Activated CD4-positive, alpha-beta T cell treated with anti-CD3 and anti-CD28 coated beads for 24 hours (primary cell): ENCODE measurements at regions not wholly inside any gene's neighbourhood (a gene's known extent, or its start where the extent isn't known, plus 50 kb on each side); places are given as distances from the start of the nearest gene placed in this dataset.
"Not testable (repeated sequence)": the region's sequence is repeated elsewhere in the genome, so short reads cannot be mapped to it uniquely, and the experiment has no call there.

Experiments used
- DNase-seq, 2 donors: peaks; one replicate each; pipeline ENCODE4 v3.0.0-alpha.2; 2020; ENCODE audit warnings: low read depth in 2 of 2

- no peak for DNase-seq
Observed at GRCh38 chr2:128414946-128415778, 96.5 kb upstream of the HS6ST1 start.

DNA sequence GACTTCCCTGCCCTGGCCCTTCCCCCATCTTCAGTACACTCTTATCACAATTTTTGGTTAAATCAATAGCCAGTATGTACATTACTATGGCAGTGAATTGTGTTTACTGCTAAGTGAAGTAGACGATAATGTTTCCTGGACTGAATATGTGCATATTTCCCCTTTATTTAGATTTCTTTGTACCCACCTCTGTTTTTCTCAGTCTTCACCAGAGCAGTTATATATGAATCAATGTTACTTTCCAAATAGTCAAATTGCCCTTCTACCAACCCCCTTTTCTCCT lies 97.1 kb upstream of the HS6ST1 start:
- no peak for DNase-seq

- DNase-seq: no peak
Observed at GRCh38 chr2:128416109-128416785, 97.6 kb upstream of the HS6ST1 start.

GRCh38 chr2:128416806-128417205 lies 98.1 kb upstream of the HS6ST1 start:
- DNase-seq: no peak

DNA sequence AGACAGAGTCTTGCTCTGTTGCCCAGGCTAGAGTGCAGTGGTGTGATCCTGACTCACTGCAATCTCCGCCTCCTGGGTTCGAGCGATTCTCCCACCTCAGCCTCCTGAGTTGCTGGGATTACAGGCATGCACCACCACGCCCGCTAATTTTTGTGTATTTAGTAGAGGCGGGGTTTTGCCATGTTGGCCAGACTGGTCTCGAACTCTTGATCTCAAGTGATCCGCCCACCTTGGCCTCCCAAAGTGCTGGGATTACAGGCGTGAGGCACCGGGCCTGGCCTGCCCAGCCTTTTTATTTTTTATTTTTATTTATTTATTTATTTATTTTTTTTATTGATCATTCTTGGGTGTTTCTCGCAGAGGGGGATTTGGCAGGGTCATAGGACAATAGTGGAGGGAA lies 98.6 kb upstream of the HS6ST1 start:
- DNase-seq: not testable (repeated sequence)

- no peak for DNase-seq
Observed at GRCh38 chr2:128420131-128420530, 101.5 kb upstream of the HS6ST1 start.

- DNase-seq: no peak
Observed at GRCh38 chr2:128420776-128421175, 102.1 kb upstream of the HS6ST1 start.

- no peak for DNase-seq
Observed at GRCh38 chr2:128421286-128421685, 102.6 kb upstream of the HS6ST1 start.

GRCh38 chr2:128421861-128422311 lies 103.2 kb upstream of the HS6ST1 start:
- DNase-seq: no peak

GRCh38 chr2:128422571-128422970 lies 103.9 kb upstream of the HS6ST1 start:
- DNase-seq: no peak

DNA sequence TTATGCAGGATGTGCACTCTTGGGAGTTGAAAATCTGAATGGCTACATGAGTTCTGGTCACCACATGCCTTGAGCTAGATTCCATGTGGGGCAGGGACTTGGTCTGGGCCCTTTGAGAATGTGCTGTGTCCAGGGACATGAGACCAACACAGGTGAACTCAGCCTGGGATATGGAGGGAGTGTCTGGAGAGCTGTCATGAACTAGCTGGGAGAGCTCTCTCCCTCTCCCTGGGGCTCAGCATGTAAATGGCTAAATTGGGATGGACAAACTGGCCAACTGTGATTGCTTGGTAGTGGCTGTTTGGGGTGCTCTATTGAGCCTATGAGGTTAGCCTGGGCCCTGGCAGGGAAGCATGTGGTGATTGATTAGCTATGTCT lies 105.1 kb upstream of the HS6ST1 start:
- no peak for DNase-seq

GRCh38 chr2:128424406-128425171 lies 105.9 kb upstream of the HS6ST1 start:
- no peak for DNase-seq

DNA sequence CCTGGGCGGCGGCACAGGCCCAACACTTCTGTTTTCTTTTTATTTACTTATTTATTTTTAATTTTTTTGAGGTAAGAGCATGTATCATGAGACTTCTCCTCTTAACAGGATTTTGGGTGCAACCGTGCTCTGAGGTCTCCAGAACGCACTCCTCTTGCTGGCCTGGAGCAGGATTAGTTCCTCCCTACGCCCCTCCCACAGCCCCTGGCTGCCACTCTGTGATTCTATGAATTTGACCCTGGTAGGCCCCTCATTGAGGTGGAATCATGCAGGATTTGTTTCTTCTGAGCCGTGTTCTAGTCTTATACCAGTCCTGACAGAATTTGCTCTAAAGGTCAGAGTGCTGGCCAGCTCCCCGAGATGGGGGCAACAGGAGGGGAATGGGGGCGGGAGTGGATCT lies 106.5 kb upstream of the HS6ST1 start:
- no peak for DNase-seq

DNA sequence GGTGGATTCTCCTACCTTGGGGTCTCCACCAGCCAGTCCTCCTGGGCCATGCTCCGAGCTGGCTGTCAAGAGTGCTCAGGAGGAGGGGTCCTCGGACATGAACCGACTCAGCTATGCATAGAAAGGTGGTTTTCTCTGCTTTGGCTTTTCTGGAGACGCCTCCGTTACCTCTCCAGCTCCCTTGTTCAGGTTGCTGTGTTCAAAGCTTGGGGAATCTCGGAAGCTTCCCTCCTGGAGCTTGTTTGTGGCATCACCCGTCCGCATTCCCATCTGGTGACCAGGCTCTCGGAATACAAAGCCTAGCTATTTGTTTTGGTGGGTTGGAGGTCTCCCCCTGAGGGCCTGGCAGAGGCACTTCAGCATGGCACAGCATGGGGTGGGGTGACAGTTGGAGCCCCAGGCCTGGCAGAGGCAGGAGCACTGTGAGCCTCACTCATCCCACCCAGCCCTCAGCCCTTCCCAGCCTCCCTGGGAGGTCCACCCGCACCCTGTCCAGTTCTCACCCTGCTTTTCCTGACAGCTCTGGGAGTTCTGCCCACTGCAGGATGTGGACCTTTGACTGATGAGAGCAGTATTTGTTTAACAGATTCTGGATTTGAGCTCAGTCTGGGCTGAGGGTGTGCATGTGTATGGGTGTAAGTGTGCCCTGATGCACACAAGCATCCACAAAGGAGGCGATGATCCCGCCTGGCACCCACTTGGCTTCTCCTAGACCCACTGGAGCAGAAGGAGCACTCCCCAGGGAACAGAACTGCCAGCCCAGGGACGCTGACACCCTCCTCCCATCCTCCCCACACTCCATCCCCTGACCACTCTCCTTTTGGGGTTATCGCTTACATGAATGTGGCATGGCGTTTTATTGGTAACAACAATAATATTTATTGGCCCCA lies 107.3 kb upstream of the HS6ST1 start:
- no peak for DNase-seq

DNA sequence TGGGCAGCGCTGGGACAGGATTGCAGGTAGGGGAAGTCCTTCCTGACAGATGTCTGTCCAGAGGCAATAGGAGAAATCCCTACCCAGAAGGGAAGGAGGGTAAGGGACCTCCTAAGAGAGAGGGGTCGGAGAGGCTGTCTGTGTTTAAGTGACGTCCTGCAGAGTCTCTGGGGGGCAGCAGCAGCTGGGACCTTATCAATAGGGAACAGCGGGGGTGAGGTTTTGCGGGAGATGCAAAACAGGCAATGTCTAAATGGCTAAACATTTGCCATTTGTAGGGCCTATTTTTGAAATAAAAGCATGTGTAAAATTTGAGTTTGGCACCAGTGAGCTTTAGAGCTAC lies 108.7 kb upstream of the HS6ST1 start:
- no peak for DNase-seq

DNA sequence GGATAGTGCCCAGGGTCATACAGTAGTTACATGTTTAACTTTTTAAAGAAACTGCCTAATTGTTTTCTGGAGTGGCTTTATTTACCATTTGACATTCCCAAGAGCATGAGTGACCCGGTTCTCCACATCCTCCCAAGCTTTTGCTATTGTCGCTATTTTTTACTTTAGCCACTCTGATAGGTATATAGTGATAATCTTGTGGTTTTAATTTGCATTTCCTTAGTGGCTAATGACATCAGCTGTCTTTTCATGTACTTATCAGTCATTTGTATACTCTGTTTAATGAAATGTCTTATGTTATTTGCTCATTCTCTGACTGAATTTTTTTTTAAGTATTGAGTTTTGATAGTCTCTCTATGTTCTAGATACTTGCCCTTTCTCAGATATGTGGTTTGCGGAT lies 109.7 kb upstream of the HS6ST1 start:
- no peak for DNase-seq

DNA sequence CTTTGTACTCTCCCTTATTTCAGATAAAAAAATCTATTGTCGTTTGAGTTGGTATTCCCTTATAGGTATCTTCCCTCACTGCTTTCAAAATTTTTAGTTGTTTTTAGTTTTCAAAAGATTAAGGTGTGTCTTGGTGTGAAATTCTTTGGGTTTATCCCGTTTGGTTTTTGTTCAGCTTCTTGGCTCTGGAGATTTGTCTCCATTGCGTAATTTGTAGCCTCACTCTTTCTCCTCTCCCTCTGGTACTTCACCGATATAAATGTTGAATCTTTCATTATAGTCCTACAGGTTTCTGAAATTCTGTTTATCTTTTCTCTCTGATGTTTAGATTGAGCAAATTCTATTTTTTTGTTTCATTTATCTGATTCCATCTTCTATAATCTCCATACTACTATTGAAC lies 113.8 kb upstream of the HS6ST1 start:
- DNase-seq: no peak

- no peak for DNase-seq
Observed at GRCh38 chr2:128433911-128434550, 115.4 kb upstream of the HS6ST1 start.

- DNase-seq: no peak
Observed at GRCh38 chr2:128435576-128436478, 117.2 kb upstream of the HS6ST1 start.

DNA sequence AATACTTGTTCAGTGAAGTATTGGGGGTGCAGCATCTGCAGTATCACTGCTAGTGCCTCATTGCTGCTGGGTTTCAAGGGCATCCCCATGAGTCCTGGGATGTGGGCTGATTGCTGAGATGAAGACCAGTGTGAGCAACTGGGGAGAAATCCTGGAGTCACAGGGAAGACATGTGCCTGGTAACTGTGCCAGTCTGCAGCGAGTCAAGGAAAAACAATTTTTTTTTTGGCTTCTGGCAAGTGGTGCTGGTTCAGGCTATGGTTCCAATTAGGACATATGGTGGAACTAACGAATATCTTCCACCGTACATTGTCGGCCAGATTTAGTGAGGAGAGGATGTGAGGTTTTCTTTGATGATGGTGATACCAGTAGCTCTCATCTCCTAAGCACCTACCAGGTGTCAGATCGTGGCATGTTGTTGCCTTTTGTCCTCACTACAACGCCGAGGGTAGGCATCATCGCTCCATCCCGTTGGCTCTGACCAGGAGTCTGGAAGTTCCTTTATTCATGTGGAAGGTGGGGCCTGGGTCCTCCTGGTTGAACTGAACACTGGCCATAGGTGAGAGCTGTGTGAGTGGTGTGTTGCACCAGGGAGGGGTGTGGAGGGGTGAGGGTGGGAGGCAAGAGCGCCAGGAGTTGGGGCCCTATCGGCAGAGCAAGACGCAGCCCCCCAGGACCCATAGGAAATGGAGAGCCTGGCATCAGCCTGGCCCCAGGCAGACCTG lies 118.0 kb upstream of the HS6ST1 start:
- DNase-seq: no peak
